Activated T-cell treated with anti-CD3 and anti-CD28 coated beads for 24 hours (primary cell): ENCODE measurements at regions not wholly inside any gene's neighbourhood (a gene's known extent, or its start where the extent isn't known, plus 50 kb on each side); places are given as distances from the start of the nearest gene placed in this dataset.

Experiments used
- DNase-seq: peaks from one replicate; pipeline ENCODE4 v3.0.0-alpha.2; 2020; ENCODE audit warnings: low read depth

GRCh38 chr6:87936065-87936464, 111.6 kb upstream of the SPACA1 start:
- no peak for DNase-seq

GRCh38 chr6:87935196-87935595, 112.4 kb upstream of the SPACA1 start:
- DNase-seq = no peak

GRCh38 chr6:87932361-87932760, 115.3 kb upstream of the SPACA1 start:
- DNase-seq = no peak

- peak; percentile 40 for DNase-seq
These were observed 117.8 kb upstream of the SPACA1 start for GRCh38 chr6:87929843-87930288.

- DNase-seq = no peak
These were observed 121.0 kb upstream of the SPACA1 start for GRCh38 chr6:87926687-87927086.

GRCh38 chr6:87926072-87926471, 121.6 kb upstream of the SPACA1 start:
- no peak for DNase-seq

GRCh38 chr6:87925373-87926060, 122.1 kb upstream of the SPACA1 start:
- DNase-seq = no peak

GRCh38 chr6:87923389-87924050, 124.1 kb upstream of the SPACA1 start:
- DNase-seq = no peak

GRCh38 chr6:87922947-87923330, 124.7 kb upstream of the SPACA1 start:
- DNase-seq = no peak

GRCh38 chr6:87922196-87922946, 125.3 kb upstream of the SPACA1 start:
- no peak for DNase-seq

- no peak for DNase-seq
These were observed 126.6 kb upstream of the SPACA1 start for GRCh38 chr6:87921034-87921433.

- no peak for DNase-seq
These were observed 127.4 kb upstream of the SPACA1 start for GRCh38 chr6:87920245-87920644.

- DNase-seq = no peak
These were observed 128.2 kb upstream of the SPACA1 start for GRCh38 chr6:87919416-87919815.

- DNase-seq = no peak
These were observed 128.6 kb upstream of the SPACA1 start for GRCh38 chr6:87919001-87919400.

- DNase-seq = no peak
These were observed 129.1 kb upstream of the SPACA1 start for GRCh38 chr6:87918461-87918941.

GRCh38 chr6:87917886-87918285, 129.8 kb upstream of the SPACA1 start:
- DNase-seq = no peak

- no peak for DNase-seq
These were observed 131.2 kb upstream of the SPACA1 start for GRCh38 chr6:87916446-87916845.

- no peak for DNase-seq
These were observed 132.8 kb upstream of the SPACA1 start for GRCh38 chr6:87914637-87915395.

- DNase-seq = no peak
These were observed 133.7 kb upstream of the SPACA1 start for GRCh38 chr6:87913974-87914373.

- no peak for DNase-seq
These were observed 135.5 kb upstream of the SPACA1 start for GRCh38 chr6:87912102-87912501.

- DNase-seq = no peak
These were observed 137.8 kb upstream of the SPACA1 start for GRCh38 chr6:87909849-87910248.
